ENCODE measurements at regions not wholly inside any gene's neighbourhood (a gene's known extent, or its start where the extent isn't known, plus 50 kb on each side); places are given as distances from the start of the nearest gene placed in this dataset.

DNA sequence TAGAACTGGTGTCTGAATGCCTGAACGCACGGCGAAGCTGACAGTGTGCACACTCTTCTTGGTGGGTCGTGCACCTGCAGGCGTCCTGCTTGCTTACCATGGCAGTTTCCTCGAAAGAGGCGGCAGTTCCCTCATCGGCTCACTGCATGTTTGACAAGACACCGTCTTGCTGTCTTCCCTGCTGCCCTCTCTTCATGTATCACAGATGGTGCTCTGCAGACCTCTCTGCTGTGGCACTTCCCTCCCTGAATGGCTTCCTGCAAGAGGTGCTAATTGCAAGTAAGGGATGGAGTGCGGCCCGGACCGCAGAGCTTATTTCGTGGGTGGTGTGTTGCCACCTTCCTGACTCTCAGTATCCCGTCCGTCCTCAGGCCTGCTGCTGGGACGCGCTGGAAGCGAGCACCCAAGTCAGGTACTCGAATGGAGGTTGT is 156.7 kb upstream of the RTL1 start:
- TF ChIP-seq, protein P1, sequence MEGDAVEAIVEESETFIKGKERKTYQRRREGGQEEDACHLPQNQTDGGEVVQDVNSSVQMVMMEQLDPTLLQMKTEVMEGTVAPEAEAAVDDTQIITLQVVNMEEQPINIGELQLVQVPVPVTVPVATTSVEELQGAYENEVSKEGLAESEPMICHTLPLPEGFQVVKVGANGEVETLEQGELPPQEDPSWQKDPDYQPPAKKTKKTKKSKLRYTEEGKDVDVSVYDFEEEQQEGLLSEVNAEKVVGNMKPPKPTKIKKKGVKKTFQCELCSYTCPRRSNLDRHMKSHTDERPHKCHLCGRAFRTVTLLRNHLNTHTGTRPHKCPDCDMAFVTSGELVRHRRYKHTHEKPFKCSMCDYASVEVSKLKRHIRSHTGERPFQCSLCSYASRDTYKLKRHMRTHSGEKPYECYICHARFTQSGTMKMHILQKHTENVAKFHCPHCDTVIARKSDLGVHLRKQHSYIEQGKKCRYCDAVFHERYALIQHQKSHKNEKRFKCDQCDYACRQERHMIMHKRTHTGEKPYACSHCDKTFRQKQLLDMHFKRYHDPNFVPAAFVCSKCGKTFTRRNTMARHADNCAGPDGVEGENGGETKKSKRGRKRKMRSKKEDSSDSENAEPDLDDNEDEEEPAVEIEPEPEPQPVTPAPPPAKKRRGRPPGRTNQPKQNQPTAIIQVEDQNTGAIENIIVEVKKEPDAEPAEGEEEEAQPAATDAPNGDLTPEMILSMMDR (IDR thresholded peaks at IDR 0.05; ENCODE audit: insufficient read depth, low read length, missing control alignments), result no peak
- no peak for DNase-seq (ENCODE audit: low read depth, low spot score)
- H3K4me3 ChIP-seq (ENCODE audit: low read depth, low read length), result no peak overlapping the region
- CTCF ChIA-PET, result no interaction called here
- POLR2A ChIA-PET, result no interaction called here

DNA sequence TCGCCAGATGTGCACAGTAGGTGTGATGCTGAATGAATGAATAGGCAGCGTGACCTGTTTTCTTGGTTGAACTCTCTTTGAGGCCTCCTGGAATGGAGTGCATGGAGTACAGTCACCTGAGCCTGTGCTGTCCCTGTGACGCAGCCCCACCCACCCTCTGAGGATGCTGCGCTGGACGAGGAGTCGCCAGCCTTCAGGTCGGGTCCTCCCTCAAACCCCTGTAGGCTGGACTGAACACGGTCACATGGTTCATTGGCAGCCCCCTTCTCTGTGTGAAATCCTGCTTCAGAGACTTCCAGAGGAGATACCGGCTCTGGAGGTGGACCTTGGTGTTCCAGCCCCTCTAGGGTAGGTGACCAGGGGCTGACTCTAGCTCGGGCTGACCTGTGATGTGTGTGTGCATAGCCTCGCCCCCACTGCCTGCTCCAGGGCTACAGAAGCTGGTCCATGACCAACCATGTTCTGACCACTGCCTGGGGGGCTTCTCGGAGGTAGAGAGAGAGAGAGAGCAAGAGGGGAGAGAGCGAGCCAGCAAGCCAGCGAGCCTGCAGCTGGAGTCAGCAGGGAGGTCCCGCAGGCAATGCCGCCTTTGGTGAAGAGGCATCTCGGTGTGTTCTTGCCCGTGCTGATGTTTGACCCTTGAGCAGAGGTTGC is 158.0 kb upstream of the RTL1 start:
- TF ChIP-seq, protein P1 (IDR thresholded peaks at IDR 0.05; ENCODE audit: insufficient read depth, low read length, missing control alignments), result no peak
- no peak overlapping the region for H3K4me3 ChIP-seq (ENCODE audit: low read depth, low read length)
- no peak for DNase-seq (ENCODE audit: low read depth, low spot score)
- ChIA-PET CTCF (interaction anchor here (1.3 to 1.8 kb wide), 2 partner anchors 12 to 174 kb away, joined by 3 to 6 read pairs; no protein-coding TSS in a partner anchor), POLR2A (no interaction called here)

DNA sequence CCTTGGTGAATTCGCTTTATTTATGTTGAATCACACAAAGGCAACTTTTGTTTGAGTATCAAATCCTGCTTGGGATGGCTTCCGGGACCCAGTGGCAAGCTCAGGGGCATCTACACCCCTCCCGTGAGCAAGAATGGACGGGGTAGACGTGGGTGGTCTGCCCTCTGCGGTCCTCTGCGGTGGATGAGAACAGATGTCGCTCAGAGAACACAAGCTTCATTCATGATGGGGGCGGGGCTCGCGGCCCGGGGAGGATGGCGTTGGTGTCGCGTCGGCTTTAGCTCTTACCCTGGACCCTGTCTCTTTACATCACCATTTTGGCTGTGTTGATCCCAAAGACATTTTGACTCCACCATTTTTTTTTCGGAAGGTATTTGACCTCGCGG is 158.5 kb upstream of the RTL1 start:
- POLR2A ChIA-PET, result no interaction called here
- no peak for DNase-seq (ENCODE audit: low read depth, low spot score)
- CTCF ChIA-PET, result interaction anchor here (1.3 to 1.8 kb wide), 2 partner anchors 11 to 173 kb away, joined by 3 to 6 read pairs; no protein-coding TSS in a partner anchor
- TF ChIP-seq, protein P1 (IDR thresholded peaks at IDR 0.05; ENCODE audit: insufficient read depth, low read length, missing control alignments), result no peak
- H3K4me3 ChIP-seq (ENCODE audit: low read depth, low read length), result no peak overlapping the region

DNA sequence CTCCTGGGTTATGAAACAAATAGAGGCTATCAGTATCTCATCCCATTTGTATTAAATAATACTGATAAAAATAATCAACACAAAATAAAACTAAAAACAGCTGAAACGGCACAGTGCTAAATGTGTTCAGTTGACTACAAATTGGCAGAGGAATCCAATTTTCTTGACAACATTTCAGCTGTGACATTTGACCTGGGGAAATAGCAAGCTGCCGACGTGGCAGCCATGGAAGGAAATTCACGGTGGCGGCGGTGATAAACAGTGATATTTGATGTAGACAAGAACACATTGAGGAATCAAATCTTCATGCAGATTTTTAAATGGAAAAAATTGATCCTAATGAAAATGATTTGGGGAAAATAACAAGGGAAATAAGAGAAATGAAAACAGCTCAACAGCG is 159.1 kb upstream of the RTL1 start:
- TF ChIP-seq, protein P1 (IDR thresholded peaks at IDR 0.05; ENCODE audit: insufficient read depth, low read length, missing control alignments), result no peak
- DNase-seq (ENCODE audit: low read depth, low spot score), result no peak
- ChIA-PET CTCF (interaction anchor here (1.3 to 1.8 kb wide), 2 partner anchors 11 to 172 kb away, joined by 3 to 6 read pairs; no protein-coding TSS in a partner anchor), POLR2A (no interaction called here)
- no peak overlapping the region for H3K4me3 ChIP-seq (ENCODE audit: low read depth, low read length)

DNA sequence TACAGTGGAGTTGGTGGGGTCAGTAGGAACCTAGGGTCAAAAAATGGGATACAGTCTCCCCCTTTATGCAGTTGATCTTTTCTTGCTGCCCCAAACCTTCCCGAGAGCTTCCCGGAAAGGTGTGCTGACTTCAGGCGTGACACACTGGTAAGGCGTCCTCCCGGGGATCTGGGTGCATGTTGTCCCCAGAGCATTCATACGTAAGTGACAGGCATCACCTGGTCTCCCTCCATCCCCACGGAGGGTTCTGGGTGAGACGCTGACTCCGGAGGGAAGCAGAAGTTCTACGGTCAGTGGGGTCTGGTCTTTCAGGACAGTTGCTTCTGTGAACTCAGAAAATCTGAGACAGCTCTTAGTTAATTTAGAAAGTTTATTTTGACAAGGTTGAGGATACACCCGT is 159.6 kb upstream of the RTL1 start:
- no peak for DNase-seq (ENCODE audit: low read depth, low spot score)
- POLR2A ChIA-PET, result no interaction called here
- CTCF ChIA-PET, result interaction anchor here (1.3 to 1.8 kb wide), 2 partner anchors 10 to 172 kb away, joined by 3 to 6 read pairs; no protein-coding TSS in a partner anchor
- H3K4me3 ChIP-seq (ENCODE audit: low read depth, low read length), result no peak overlapping the region
- TF ChIP-seq, protein P1 (IDR thresholded peaks at IDR 0.05; ENCODE audit: insufficient read depth, low read length, missing control alignments), result no peak

DNA sequence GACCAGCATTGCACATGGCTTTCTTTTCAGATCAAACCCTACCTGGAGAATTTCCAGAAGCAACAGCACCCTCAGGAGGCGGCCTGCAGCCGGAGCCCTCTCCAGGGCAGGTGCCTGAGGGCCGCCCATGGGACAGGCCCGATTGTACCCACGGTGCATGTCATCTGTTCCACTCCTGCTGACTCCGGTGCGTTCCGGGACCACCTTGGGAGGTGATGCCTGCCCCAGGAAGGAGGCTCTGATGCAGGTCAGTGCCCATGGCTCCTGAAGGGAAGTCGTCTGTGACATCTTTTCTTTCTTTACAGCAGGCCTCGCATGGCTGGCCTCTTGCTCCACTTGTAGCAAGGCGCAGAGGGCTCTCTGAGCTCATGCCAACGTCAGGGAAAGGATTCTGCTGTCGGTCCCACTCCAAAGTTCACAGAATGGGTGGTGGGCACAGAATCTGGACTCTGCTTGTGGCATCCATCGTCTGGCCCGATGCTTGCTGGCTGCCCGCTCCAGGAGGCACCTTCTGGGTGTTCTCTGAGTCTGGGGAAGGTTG is 160.7 kb upstream of the RTL1 start:
- ChIA-PET CTCF (no interaction called here), POLR2A (no interaction called here)

More for the DNA sequence above, 160.7 kb upstream of the RTL1 start:
- DNase-seq (ENCODE audit: low read depth, low spot score), result no peak
- no peak overlapping the region for H3K4me3 ChIP-seq (ENCODE audit: low read depth, low read length)
- TF ChIP-seq, protein P1 (IDR thresholded peaks at IDR 0.05; ENCODE audit: insufficient read depth, low read length, missing control alignments), result no peak

Measured in AG04449 (cell line).